HuH-7.5 (cell line): ENCODE measurements at regions not wholly inside any gene's neighbourhood (a gene's known extent, or its start where the extent isn't known, plus 50 kb on each side); places are given as distances from the start of the nearest gene placed in this dataset.
"Not testable (repeated sequence)": the region's sequence is repeated elsewhere in the genome, so short reads cannot be mapped to it uniquely, and the experiment has no call there.

ENCODE experiments used
- DNase-seq: peaks from one replicate; pipeline ENCODE4 v3.0.0; 2011; ENCODE audit warnings: low spot score

- DNase-seq = no peak
These were observed 212.2 kb upstream of the PTBP2 start for GRCh38 chr1:96509339-96509738.

- DNase-seq = no peak
These were observed 211.6 kb upstream of the PTBP2 start for GRCh38 chr1:96509951-96510350.

GRCh38 chr1:96510391-96510790 lies 211.2 kb upstream of the PTBP2 start:
- DNase-seq = no peak

- DNase-seq = no peak
These were observed 210.7 kb upstream of the PTBP2 start for GRCh38 chr1:96510911-96511310.

GRCh38 chr1:96513136-96513535 lies 208.4 kb upstream of the PTBP2 start:
- no peak for DNase-seq

GRCh38 chr1:96515430-96515829 lies 206.2 kb upstream of the PTBP2 start:
- no peak for DNase-seq

- DNase-seq = no peak
These were observed 205.7 kb upstream of the PTBP2 start for GRCh38 chr1:96515925-96516324.

- no peak for DNase-seq
These were observed 201.6 kb upstream of the PTBP2 start for GRCh38 chr1:96519851-96520578.

- no peak for DNase-seq
These were observed 201.0 kb upstream of the PTBP2 start for GRCh38 chr1:96520579-96520947.

GRCh38 chr1:96521010-96521409 lies 200.6 kb upstream of the PTBP2 start:
- no peak for DNase-seq

GRCh38 chr1:96521994-96522760 lies 199.4 kb upstream of the PTBP2 start:
- DNase-seq = no peak

- no peak for DNase-seq
These were observed 198.7 kb upstream of the PTBP2 start for GRCh38 chr1:96522927-96523326.

GRCh38 chr1:96524100-96524499 lies 197.5 kb upstream of the PTBP2 start:
- no peak for DNase-seq

GRCh38 chr1:96525657-96526557 lies 195.7 kb upstream of the PTBP2 start:
- no peak for DNase-seq

- DNase-seq = not testable (repeated sequence)
These were observed 192.9 kb upstream of the PTBP2 start for GRCh38 chr1:96528672-96529071.

GRCh38 chr1:96533820-96534219 lies 187.8 kb upstream of the PTBP2 start:
- DNase-seq = no peak

GRCh38 chr1:96536581-96536980 lies 185.0 kb upstream of the PTBP2 start:
- DNase-seq = no peak

- no peak for DNase-seq
These were observed 183.4 kb upstream of the PTBP2 start for GRCh38 chr1:96538111-96538641.

GRCh38 chr1:96538883-96539282 lies 182.7 kb upstream of the PTBP2 start:
- DNase-seq = no peak

GRCh38 chr1:96541491-96541890 lies 180.1 kb upstream of the PTBP2 start:
- no peak for DNase-seq

GRCh38 chr1:96544051-96544830 lies 177.3 kb upstream of the PTBP2 start:
- no peak for DNase-seq

GRCh38 chr1:96544831-96545221 lies 176.8 kb upstream of the PTBP2 start:
- no peak for DNase-seq
